K562 (cell line): ENCODE measurements at regions not wholly inside any gene's neighbourhood (a gene's known extent, or its start where the extent isn't known, plus 50 kb on each side); places are given as distances from the start of the nearest gene placed in this dataset.

Experiments used
- MCM2 ChIP-seq: fragments of 450-650 bp; IDR thresholded peaks from 2 replicates; pipeline ENCODE4 v1.6.1; 2017; ENCODE audit warnings: low read depth, mild to moderate bottlenecking
- PCBP2 ChIP-seq: fragments of 200-400 bp; formaldehyde crosslinking; IDR thresholded peaks from 2 replicates; pipeline ENCODE4 v1.6.1; 2018; ENCODE audit warnings: low read length, low read depth, mild to moderate bottlenecking, moderate library complexity; ENCODE audit not compliant: poor library complexity, severe bottlenecking
- PYGO2 ChIP-seq: fragments of 450-650 bp; IDR thresholded peaks from 2 replicates; pipeline ENCODE4 v1.6.1; 2016; ENCODE audit warnings: mild to moderate bottlenecking, missing genetic modification characterization, moderate library complexity, missing compliant biosample characterization
- RAD51 ChIP-seq: fragments of 450-650 bp; IDR thresholded peaks from 2 replicates; pipeline ENCODE4 v1.7.1; 2016; ENCODE audit warnings: low read depth, mild to moderate bottlenecking, borderline replicate concordance
- RFX5 ChIP-seq: IDR thresholded peaks from 2 replicates; pipeline ENCODE4 v1.6.1; 2011; ENCODE audit warnings: low read depth, mild to moderate bottlenecking, improper control_type of control experiment, low read length
- TBP ChIP-seq: optimal IDR thresholded peaks from 2 replicates; pipeline ENCODE3; 2011; ENCODE audit warnings: low read depth, low read length, improper control_type of control experiment
- TF ChIP-seq, protein P1 (sequence below): fragments of 450-650 bp; IDR thresholded peaks from 2 replicates; pipeline ENCODE4 v1.6.1; 2016; ENCODE audit warnings: mild to moderate bottlenecking
- TF ChIP-seq, protein P2 (sequence below): sonication (generic); formaldehyde crosslinking; IDR thresholded peaks from 2 replicates; pipeline ENCODE4 v1.8.0; 2022; ENCODE audit warnings: mild to moderate bottlenecking, missing genetic modification reagents
- TF ChIP-seq, protein P3 (sequence below): fragments of 250-450 bp; sonication (Bioruptor Pico); IDR thresholded peaks from 2 replicates; pipeline ENCODE4 v1.8.0; 2022; ENCODE audit warnings: inconsistent platforms
- TF ChIP-seq, protein P4 (sequence below): fragments of 250-450 bp; sonication (Bioruptor Pico); IDR thresholded peaks from 2 replicates; pipeline ENCODE4 v1.5.0; 2022; ENCODE audit warnings: mild to moderate bottlenecking
- TF ChIP-seq, protein P5 (sequence below): sonication (generic); formaldehyde crosslinking; IDR thresholded peaks from 2 replicates; pipeline ENCODE4 v1.8.1; 2023; ENCODE audit warnings: mild to moderate bottlenecking, missing genetic modification reagents

- TF ChIP-seq, protein P1, sequence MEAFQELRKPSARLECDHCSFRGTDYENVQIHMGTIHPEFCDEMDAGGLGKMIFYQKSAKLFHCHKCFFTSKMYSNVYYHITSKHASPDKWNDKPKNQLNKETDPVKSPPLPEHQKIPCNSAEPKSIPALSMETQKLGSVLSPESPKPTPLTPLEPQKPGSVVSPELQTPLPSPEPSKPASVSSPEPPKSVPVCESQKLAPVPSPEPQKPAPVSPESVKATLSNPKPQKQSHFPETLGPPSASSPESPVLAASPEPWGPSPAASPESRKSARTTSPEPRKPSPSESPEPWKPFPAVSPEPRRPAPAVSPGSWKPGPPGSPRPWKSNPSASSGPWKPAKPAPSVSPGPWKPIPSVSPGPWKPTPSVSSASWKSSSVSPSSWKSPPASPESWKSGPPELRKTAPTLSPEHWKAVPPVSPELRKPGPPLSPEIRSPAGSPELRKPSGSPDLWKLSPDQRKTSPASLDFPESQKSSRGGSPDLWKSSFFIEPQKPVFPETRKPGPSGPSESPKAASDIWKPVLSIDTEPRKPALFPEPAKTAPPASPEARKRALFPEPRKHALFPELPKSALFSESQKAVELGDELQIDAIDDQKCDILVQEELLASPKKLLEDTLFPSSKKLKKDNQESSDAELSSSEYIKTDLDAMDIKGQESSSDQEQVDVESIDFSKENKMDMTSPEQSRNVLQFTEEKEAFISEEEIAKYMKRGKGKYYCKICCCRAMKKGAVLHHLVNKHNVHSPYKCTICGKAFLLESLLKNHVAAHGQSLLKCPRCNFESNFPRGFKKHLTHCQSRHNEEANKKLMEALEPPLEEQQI = no peak
- TF ChIP-seq, protein P2, sequence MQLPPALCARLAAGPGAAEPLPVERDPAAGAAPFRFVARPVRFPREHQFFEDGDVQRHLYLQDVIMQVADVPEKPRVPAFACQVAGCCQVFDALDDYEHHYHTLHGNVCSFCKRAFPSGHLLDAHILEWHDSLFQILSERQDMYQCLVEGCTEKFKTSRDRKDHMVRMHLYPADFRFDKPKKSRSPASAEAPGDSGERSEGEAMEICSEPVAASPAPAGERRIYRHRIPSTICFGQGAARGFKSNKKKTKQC (CRISPR knock-in tag) = no peak
- TF ChIP-seq, protein P3, sequence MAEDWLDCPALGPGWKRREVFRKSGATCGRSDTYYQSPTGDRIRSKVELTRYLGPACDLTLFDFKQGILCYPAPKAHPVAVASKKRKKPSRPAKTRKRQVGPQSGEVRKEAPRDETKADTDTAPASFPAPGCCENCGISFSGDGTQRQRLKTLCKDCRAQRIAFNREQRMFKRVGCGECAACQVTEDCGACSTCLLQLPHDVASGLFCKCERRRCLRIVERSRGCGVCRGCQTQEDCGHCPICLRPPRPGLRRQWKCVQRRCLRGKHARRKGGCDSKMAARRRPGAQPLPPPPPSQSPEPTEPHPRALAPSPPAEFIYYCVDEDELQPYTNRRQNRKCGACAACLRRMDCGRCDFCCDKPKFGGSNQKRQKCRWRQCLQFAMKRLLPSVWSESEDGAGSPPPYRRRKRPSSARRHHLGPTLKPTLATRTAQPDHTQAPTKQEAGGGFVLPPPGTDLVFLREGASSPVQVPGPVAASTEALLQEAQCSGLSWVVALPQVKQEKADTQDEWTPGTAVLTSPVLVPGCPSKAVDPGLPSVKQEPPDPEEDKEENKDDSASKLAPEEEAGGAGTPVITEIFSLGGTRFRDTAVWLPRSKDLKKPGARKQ (CRISPR knock-in tag) = no peak
- TF ChIP-seq, protein P4, sequence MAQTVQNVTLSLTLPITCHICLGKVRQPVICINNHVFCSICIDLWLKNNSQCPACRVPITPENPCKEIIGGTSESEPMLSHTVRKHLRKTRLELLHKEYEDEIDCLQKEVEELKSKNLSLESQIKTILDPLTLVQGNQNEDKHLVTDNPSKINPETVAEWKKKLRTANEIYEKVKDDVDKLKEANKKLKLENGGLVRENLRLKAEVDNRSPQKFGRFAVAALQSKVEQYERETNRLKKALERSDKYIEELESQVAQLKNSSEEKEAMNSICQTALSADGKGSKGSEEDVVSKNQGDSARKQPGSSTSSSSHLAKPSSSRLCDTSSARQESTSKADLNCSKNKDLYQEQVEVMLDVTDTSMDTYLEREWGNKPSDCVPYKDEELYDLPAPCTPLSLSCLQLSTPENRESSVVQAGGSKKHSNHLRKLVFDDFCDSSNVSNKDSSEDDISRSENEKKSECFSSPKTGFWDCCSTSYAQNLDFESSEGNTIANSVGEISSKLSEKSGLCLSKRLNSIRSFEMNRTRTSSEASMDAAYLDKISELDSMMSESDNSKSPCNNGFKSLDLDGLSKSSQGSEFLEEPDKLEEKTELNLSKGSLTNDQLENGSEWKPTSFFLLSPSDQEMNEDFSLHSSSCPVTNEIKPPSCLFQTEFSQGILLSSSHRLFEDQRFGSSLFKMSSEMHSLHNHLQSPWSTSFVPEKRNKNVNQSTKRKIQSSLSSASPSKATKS (CRISPR knock-in tag) = no peak
- TF ChIP-seq PCBP2 = no peak
- TF ChIP-seq PYGO2 (tag) = no peak
- no peak for TF ChIP-seq MCM2
- no peak for TF ChIP-seq RAD51
- no peak for TF ChIP-seq TBP
- TF ChIP-seq RFX5 = no peak
- TF ChIP-seq, protein P5, sequence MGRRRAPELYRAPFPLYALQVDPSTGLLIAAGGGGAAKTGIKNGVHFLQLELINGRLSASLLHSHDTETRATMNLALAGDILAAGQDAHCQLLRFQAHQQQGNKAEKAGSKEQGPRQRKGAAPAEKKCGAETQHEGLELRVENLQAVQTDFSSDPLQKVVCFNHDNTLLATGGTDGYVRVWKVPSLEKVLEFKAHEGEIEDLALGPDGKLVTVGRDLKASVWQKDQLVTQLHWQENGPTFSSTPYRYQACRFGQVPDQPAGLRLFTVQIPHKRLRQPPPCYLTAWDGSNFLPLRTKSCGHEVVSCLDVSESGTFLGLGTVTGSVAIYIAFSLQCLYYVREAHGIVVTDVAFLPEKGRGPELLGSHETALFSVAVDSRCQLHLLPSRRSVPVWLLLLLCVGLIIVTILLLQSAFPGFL = no peak
Observed at GRCh38 chr10:131435760-131436457, 124.4 kb upstream of the TCERG1L start (continued).
